ENCODE measurements at regions not wholly inside any gene's neighbourhood (a gene's known extent, or its start where the extent isn't known, plus 50 kb on each side); places are given as distances from the start of the nearest gene placed in this dataset.

- Histone ChIP-seq H3K27ac (ENCODE audit: low read depth, low read length) (no peak overlapping the region), H3K4me3 (ENCODE audit: low read depth, low read length) (no peak overlapping the region), H3K9me3 (ENCODE audit: control insufficient read depth, insufficient read depth, low read length) (no peaks in the 10 kb centered on the region), H3K27me3 (ENCODE audit: control insufficient read depth, insufficient read depth, low read length) (no peaks in the 10 kb centered on the region)
- no peak for DNase-seq (ENCODE audit: low read depth, low spot score)
- ChIA-PET POLR2A (no interaction called here), CTCF (no interaction called here)
- no peak for TF ChIP-seq CTCF (IDR thresholded peaks at IDR 0.05; ENCODE audit: low read depth, low read length)
Measured at GRCh38 chr5:145189746-145190145, 645.4 kb downstream of the PRELID2 start.

DNA sequence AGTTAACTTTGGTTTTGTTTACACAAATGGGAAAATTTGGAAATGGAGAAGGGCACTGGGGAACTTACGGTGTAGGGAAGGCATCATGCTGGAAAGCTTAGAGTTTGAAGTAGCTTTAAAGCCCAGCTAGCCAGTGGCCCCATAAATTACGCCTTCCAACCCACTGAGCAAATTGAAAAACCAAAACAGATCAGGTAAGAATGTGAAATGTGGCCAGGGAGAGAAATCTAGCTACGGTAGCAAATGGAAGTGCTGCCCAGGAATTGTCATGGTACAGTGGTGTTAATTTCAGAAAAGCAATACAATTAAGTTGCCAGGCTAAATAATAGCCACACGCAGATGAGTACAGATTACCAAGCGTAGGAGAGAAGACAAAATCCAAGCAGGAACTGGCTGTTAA, 654.8 kb downstream of the PRELID2 start:
- no peak overlapping the region for H3K27ac ChIP-seq (ENCODE audit: low read depth, low read length)
- no peaks in the 10 kb centered on the region for H3K27me3 ChIP-seq (ENCODE audit: control insufficient read depth, insufficient read depth, low read length)
- ChIA-PET CTCF (interaction anchor here (1.0 kb wide), 1 partner anchor 13 kb away, joined by 3 read pairs; no protein-coding TSS in a partner anchor), POLR2A (no interaction called here)
- TF ChIP-seq CTCF (IDR thresholded peaks at IDR 0.05; ENCODE audit: low read depth, low read length): no peak
- no peak for DNase-seq (ENCODE audit: low read depth, low spot score)
- no peaks in the 10 kb centered on the region for H3K9me3 ChIP-seq (ENCODE audit: control insufficient read depth, insufficient read depth, low read length)
- no peak overlapping the region for H3K4me3 ChIP-seq (ENCODE audit: low read depth, low read length)

DNA sequence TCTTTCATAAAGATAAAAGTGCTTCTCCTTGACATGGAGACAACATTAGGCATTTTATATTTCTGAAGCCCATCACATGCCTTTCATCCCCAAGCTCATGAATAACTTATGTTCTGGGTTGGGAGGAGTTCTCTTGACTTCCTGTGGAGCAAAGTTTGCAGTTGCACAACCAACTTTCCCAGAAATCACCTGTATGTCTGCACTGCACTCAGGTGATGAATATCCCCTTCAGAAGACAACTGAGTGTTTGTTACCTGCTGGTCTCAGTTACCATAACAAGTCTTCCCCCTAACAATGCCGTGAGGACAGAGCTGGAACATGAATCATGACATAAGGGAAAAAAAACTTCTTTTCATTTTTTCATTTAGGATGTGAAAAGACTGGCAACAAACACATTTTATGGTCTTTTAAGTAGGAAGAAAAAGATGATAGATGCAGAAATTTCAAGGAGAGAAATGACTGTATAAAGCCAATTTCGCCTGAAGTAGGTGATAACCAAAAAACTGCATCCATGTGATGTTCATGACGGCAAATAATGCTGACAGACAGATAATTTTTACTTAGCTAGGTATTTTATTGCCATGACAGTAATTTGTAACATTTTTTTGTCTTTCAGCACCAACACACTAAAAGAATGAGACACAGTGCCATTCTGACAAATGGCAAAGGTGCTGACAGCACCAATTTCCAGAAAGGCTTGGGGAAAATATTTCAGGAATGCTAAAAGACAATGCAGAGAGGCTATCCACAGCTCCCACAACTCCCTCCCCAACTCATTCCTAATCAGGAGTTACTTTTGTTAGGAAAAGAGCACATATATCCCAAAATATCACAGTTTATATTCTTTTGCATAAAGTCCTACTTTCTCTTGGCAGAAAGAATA, 656.3 kb downstream of the PRELID2 start:
- no peak for DNase-seq (ENCODE audit: low read depth, low spot score)
- POLR2A ChIA-PET: no interaction called here
- Histone ChIP-seq H3K27me3 (ENCODE audit: control insufficient read depth, insufficient read depth, low read length) (no peaks in the 10 kb centered on the region), H3K4me3 (ENCODE audit: low read depth, low read length) (no peak overlapping the region), H3K27ac (ENCODE audit: low read depth, low read length) (no peak overlapping the region), H3K9me3 (ENCODE audit: control insufficient read depth, insufficient read depth, low read length) (no peaks in the 10 kb centered on the region)
- CTCF ChIA-PET: interaction anchor here (1.0 kb wide), 1 partner anchor 11 kb away, joined by 3 read pairs; no protein-coding TSS in a partner anchor
- no peak for TF ChIP-seq CTCF (IDR thresholded peaks at IDR 0.05; ENCODE audit: low read depth, low read length)

GRCh38 chr5:145176041-145176440, 659.1 kb downstream of the PRELID2 start:
- no peak for DNase-seq (ENCODE audit: low read depth, low spot score)
- Histone ChIP-seq H3K27ac (ENCODE audit: low read depth, low read length) (no peak overlapping the region), H3K27me3 (ENCODE audit: control insufficient read depth, insufficient read depth, low read length) (no peaks in the 10 kb centered on the region), H3K4me3 (ENCODE audit: low read depth, low read length) (no peak overlapping the region), H3K9me3 (ENCODE audit: control insufficient read depth, insufficient read depth, low read length) (no peaks in the 10 kb centered on the region)
- TF ChIP-seq CTCF (IDR thresholded peaks at IDR 0.05; ENCODE audit: low read depth, low read length): no peak
- ChIA-PET CTCF (no interaction called here), POLR2A (no interaction called here)

- POLR2A ChIA-PET: no interaction called here
- H3K27ac ChIP-seq (ENCODE audit: low read depth, low read length): no peak overlapping the region
- no peaks in the 10 kb centered on the region for H3K9me3 ChIP-seq (ENCODE audit: control insufficient read depth, insufficient read depth, low read length)
- TF ChIP-seq CTCF (IDR thresholded peaks at IDR 0.05; ENCODE audit: low read depth, low read length): no peak
- H3K4me3 ChIP-seq (ENCODE audit: low read depth, low read length): no peak overlapping the region
- DNase-seq (ENCODE audit: low read depth, low spot score): no peak
- CTCF ChIA-PET: no interaction called here
- H3K27me3 ChIP-seq (ENCODE audit: control insufficient read depth, insufficient read depth, low read length): no peaks in the 10 kb centered on the region
Measured at GRCh38 chr5:145166110-145166509, 669.0 kb downstream of the PRELID2 start.

Measured in AG04450 (cell line).